ENCODE measurements at regions not wholly inside any gene's neighbourhood (a gene's known extent, or its start where the extent isn't known, plus 50 kb on each side); places are given as distances from the start of the nearest gene placed in this dataset.

GRCh38 chr14:71441126-71441525 lies 491.1 kb upstream of the RGS6 start:
- TF ChIP-seq CTCF (IDR thresholded peaks at IDR 0.05; ENCODE audit: low read length) (no peak), EZH2 (IDR thresholded peaks at IDR 0.05; ENCODE audit: borderline replicate concordance, low read length) (no peak)

All from OCI-LY1 (cell line).